Mesenchymal stem cell (in vitro differentiated cells and primary cell): ENCODE measurements at regions not wholly inside any gene's neighbourhood (a gene's known extent, or its start where the extent isn't known, plus 50 kb on each side); places are given as distances from the start of the nearest gene placed in this dataset.

Experiments
- DNase-seq: peaks from one replicate; pipeline ENCODE4 v3.0.0-alpha.2; 2013
- H2AFZ ChIP-seq: one replicate; pipeline ENCODE4 v1.6.1; 2013; ENCODE audit warnings: low read depth, mild to moderate bottlenecking, control low read depth, inconsistent platforms, low read length, moderate library complexity
- H2AK5ac ChIP-seq: 2 replicates; pipeline ENCODE4 v1.6.1; 2013; ENCODE audit warnings: low read length, moderate library complexity, mild to moderate bottlenecking, inconsistent platforms; ENCODE audit not compliant: severe bottlenecking
- H2BK120ac ChIP-seq: one replicate; pipeline ENCODE4 v1.6.1; 2013; ENCODE audit warnings: low read depth, mild to moderate bottlenecking, inconsistent platforms, low read length, moderate library complexity
- H2BK12ac ChIP-seq, 2 experiments: one replicate each; pipeline ENCODE4 v1.6.1; 2013; ENCODE audit warnings: inconsistent platforms in 2 of 2, low read length in 2 of 2, mild to moderate bottlenecking in 2 of 2, moderate library complexity in 2 of 2, control low read depth in 1 of 2
- H2BK15ac ChIP-seq: one replicate; pipeline ENCODE4 v1.6.1; 2013; ENCODE audit warnings: mild to moderate bottlenecking, low read depth, inconsistent platforms; ENCODE audit not compliant: poor library complexity, severe bottlenecking
- H2BK5ac ChIP-seq: 2 replicates; pipeline ENCODE4 v1.6.1; 2013; ENCODE audit warnings: low read depth, mild to moderate bottlenecking, low read length, control low read depth, inconsistent platforms; ENCODE audit not compliant: poor library complexity, severe bottlenecking
- H3K14ac ChIP-seq, 2 experiments: one replicate each; pipeline ENCODE4 v1.6.1; 2013; ENCODE audit warnings: inconsistent platforms in 2 of 2, low read length in 2 of 2, control low read depth in 1 of 2, mild to moderate bottlenecking in 1 of 2, moderate library complexity in 1 of 2
- H3K18ac ChIP-seq, 2 experiments: one replicate each; pipeline ENCODE4 v1.6.1; 2013; ENCODE audit warnings: inconsistent platforms in 2 of 2, low read length in 2 of 2, control low read depth in 1 of 2, low read depth in 1 of 2, mild to moderate bottlenecking in 1 of 2
- H3K23ac ChIP-seq, 2 experiments: one replicate each; pipeline ENCODE4 v1.6.1; 2013; ENCODE audit warnings: inconsistent platforms in 2 of 2, low read length in 2 of 2, mild to moderate bottlenecking in 2 of 2, moderate library complexity in 2 of 2, control low read depth in 1 of 2
- H3K27ac ChIP-seq: 2 replicates; pipeline ENCODE4 v1.5.1; 2013; ENCODE audit warnings: mild to moderate bottlenecking, moderate library complexity, low read length, control low read depth, inconsistent platforms; ENCODE audit not compliant: poor library complexity, severe bottlenecking
- H3K27me3 ChIP-seq, 2 experiments: 2 replicates each; pipeline versions ENCODE4 v1.6.1 to v1.7.0; 2013; ENCODE audit warnings: low read length in 2 of 2, mild to moderate bottlenecking in 2 of 2, moderate library complexity in 2 of 2, control low read depth in 1 of 2, inconsistent platforms in 1 of 2; ENCODE audit not compliant: control insufficient read depth in 1 of 2, insufficient read depth in 1 of 2
- H3K36me3 ChIP-seq, 2 experiments: 2 replicates each; pipeline versions ENCODE4 v1.6.1 to v1.7.0; 2013; ENCODE audit warnings: low read length in 2 of 2, control low read depth in 1 of 2, inconsistent platforms in 1 of 2, low read depth in 1 of 2, mild to moderate bottlenecking in 1 of 2; ENCODE audit not compliant: insufficient read depth in 2 of 2, control insufficient read depth in 1 of 2
- H3K4ac ChIP-seq, 2 experiments: one replicate each; pipeline ENCODE4 v1.6.1; 2013; ENCODE audit warnings: inconsistent platforms in 2 of 2, low read length in 2 of 2, mild to moderate bottlenecking in 2 of 2, moderate library complexity in 2 of 2, control low read depth in 1 of 2, low read depth in 1 of 2
- H3K4me1 ChIP-seq: 2 replicates; pipeline ENCODE4 v1.6.1; 2013; ENCODE audit warnings: low read depth, low read length, control low read depth; ENCODE audit not compliant: control insufficient read depth, insufficient read depth
- H3K4me2 ChIP-seq: 2 replicates; pipeline ENCODE4 v1.6.1; 2013; ENCODE audit warnings: low read length, mild to moderate bottlenecking, inconsistent platforms; ENCODE audit not compliant: poor library complexity, severe bottlenecking
- H3K4me3 ChIP-seq, 2 experiments: 2 replicates each; pipeline versions ENCODE4 v1.5.1 to v1.7.0; 2013; ENCODE audit warnings: low read length in 2 of 2, mild to moderate bottlenecking in 2 of 2, control low read depth in 1 of 2, low read depth in 1 of 2; ENCODE audit not compliant: insufficient read depth in 1 of 2
- H3K79me1 ChIP-seq: replicated peaks from 2 replicates; pipeline ENCODE4 v1.6.1; 2013; ENCODE audit warnings: mild to moderate bottlenecking, control low read depth, low read length, inconsistent platforms; ENCODE audit not compliant: poor library complexity, severe bottlenecking
- H3K9ac ChIP-seq: 2 replicates; pipeline ENCODE4 v1.7.0; 2013; ENCODE audit warnings: mild to moderate bottlenecking, low read length, moderate library complexity
- H3K9me3 ChIP-seq: 2 replicates; pipeline ENCODE4 v1.7.0; 2013; ENCODE audit warnings: mild to moderate bottlenecking, low read length; ENCODE audit not compliant: control insufficient read depth
- H4K8ac ChIP-seq: one replicate; pipeline ENCODE4 v1.6.1; 2013; ENCODE audit warnings: inconsistent platforms, mild to moderate bottlenecking, low read length, moderate library complexity
- H4K91ac ChIP-seq: one replicate; pipeline ENCODE4 v1.6.1; 2013; ENCODE audit warnings: mild to moderate bottlenecking, low read length, inconsistent platforms
- WGBS: methylation state at CpG from one replicate; pipeline ENCODE4 v1.1.7; 2013; ENCODE audit warnings: mixed read lengths; 5-methylcytosine and 5-hydroxymethylcytosine counted together

DNA sequence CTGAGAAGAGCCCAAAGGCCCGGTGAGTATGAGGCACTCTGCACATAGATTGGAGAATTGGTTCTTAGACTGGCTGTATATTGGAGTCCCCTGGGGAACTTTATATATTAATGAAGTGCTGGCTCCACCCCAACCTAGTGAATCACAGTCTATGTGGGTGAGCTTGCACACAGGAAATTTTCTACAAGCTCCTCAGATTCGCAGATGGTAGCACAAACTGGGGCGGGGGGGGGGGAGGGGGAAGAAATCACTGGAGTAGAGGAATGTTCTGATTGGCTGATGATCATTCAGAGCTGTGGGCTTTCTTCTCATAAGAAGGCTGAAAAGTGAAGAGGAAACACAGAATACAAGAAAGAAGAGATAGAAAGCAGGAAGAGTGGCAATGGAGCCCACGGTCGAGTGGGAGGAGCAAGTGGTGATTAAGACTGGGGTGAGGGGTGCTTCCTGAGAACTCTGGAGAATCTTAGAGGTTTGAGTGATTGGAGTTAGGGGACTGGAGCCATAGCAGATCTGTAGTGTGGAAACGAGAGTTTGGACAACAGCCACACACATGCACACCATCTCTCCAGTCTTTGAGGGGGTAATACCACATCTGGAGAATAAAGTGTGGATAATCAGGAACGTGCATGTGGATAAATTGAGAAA, 465.9 kb upstream of the DAB1 start:
- H3K4me3 ChIP-seq: no peak overlapping the region
- H4K8ac ChIP-seq: no peak overlapping the region
- H3K27me3 ChIP-seq: peaks cover 0 to 2% of the 10 kb centered on the region in 2 experiments
- H3K14ac ChIP-seq: no peak overlapping the region
- no peak overlapping the region for H2BK120ac ChIP-seq
- no peak overlapping the region for H2BK15ac ChIP-seq
- H3K27ac ChIP-seq: no peak overlapping the region
- no peak for DNase-seq
- H3K79me1 ChIP-seq: no peaks in the 10 kb centered on the region
- H3K9ac ChIP-seq: no peak overlapping the region
- no peak overlapping the region for H2AFZ ChIP-seq
- H3K4me1 ChIP-seq: no peaks in the 10 kb centered on the region
- WGBS: 73% methylated on average over 6 of the region's 7 CpGs
- no peak overlapping the region for H3K23ac ChIP-seq
- H3K36me3 ChIP-seq: no peaks in the 10 kb centered on the region
- H3K18ac ChIP-seq: no peak overlapping the region
- H3K9me3 ChIP-seq: no peaks in the 10 kb centered on the region
- no peak overlapping the region for H2BK5ac ChIP-seq
- no peak overlapping the region for H4K91ac ChIP-seq
- no peak overlapping the region for H2BK12ac ChIP-seq
- no peak overlapping the region for H2AK5ac ChIP-seq
- no peak overlapping the region for H3K4me2 ChIP-seq
- H3K4ac ChIP-seq: no peak overlapping the region

DNA sequence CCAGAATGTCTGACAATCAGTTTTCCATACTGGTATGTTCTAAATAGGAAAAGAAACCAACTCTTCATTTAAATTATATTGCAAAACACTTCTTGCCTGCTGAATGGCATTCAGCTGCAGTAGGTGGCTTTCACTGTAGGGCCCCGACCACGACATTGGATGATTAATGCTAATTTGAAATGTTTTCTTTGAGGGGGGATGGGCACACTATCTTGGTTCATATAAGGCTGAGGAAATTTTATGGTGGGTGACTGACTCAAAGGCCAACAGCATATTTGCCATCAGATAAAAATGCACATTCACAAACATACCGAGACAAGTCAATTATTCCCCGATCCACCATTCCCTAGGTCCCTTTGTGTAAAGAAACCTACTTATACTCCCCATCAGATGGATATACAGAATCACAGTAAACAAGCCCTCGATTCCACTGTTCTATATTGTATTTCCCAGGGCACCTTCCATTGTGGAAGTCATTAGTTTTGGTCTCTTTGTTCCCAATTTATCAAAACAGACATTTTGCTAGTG, 464.2 kb upstream of the DAB1 start:
- H3K27ac ChIP-seq: no peak overlapping the region
- no peak overlapping the region for H2BK120ac ChIP-seq
- H3K27me3 ChIP-seq: peaks cover 0 to 2% of the 10 kb centered on the region in 2 experiments
- DNase-seq: no peak
- H3K14ac ChIP-seq: no peak overlapping the region
- no peak overlapping the region for H2AK5ac ChIP-seq
- H3K4me2 ChIP-seq: no peak overlapping the region
- WGBS: 77% methylated on average over 5 of the region's 5 CpGs
- no peak overlapping the region for H2BK5ac ChIP-seq
- no peak overlapping the region for H3K18ac ChIP-seq
- no peak overlapping the region for H4K8ac ChIP-seq
- H2BK15ac ChIP-seq: no peak overlapping the region
- H3K23ac ChIP-seq: no peak overlapping the region
- no peak overlapping the region for H2BK12ac ChIP-seq
- H3K9me3 ChIP-seq: no peaks in the 10 kb centered on the region
- no peak overlapping the region for H3K4me3 ChIP-seq
- no peak overlapping the region for H4K91ac ChIP-seq
- H3K36me3 ChIP-seq: no peaks in the 10 kb centered on the region
- no peak overlapping the region for H3K4ac ChIP-seq
- no peak overlapping the region for H2AFZ ChIP-seq
- H3K4me1 ChIP-seq: no peaks in the 10 kb centered on the region
- H3K9ac ChIP-seq: no peak overlapping the region
- no peaks in the 10 kb centered on the region for H3K79me1 ChIP-seq

- H3K18ac ChIP-seq: no peak overlapping the region
- no peak overlapping the region for H3K23ac ChIP-seq
- no peaks in the 10 kb centered on the region for H3K36me3 ChIP-seq
- WGBS: 81% methylated on average over 6 of the region's 7 CpGs
- H3K4me1 ChIP-seq: no peaks in the 10 kb centered on the region
- H3K9ac ChIP-seq: no peak overlapping the region
- H3K9me3 ChIP-seq: no peaks in the 10 kb centered on the region
- no peak overlapping the region for H2BK15ac ChIP-seq
- no peak overlapping the region for H3K14ac ChIP-seq
- no peak overlapping the region for H2BK5ac ChIP-seq
- H3K4ac ChIP-seq: no peak overlapping the region
- H2BK12ac ChIP-seq: no peak overlapping the region
- H3K79me1 ChIP-seq: no peaks in the 10 kb centered on the region
- no peak overlapping the region for H3K27ac ChIP-seq
- no peak overlapping the region for H2AFZ ChIP-seq
- H3K4me3 ChIP-seq: no peak overlapping the region
- no peak overlapping the region for H2AK5ac ChIP-seq
- no peak overlapping the region for H3K4me2 ChIP-seq
- no peak overlapping the region for H4K8ac ChIP-seq
- H4K91ac ChIP-seq: no peak overlapping the region
- DNase-seq: no peak
- H2BK120ac ChIP-seq: no peak overlapping the region
- peaks cover 0 to 2% of the 10 kb centered on the region in 2 experiments for H3K27me3 ChIP-seq
Observed at GRCh38 chr1:57886376-57886775, 462.5 kb upstream of the DAB1 start.

DNA sequence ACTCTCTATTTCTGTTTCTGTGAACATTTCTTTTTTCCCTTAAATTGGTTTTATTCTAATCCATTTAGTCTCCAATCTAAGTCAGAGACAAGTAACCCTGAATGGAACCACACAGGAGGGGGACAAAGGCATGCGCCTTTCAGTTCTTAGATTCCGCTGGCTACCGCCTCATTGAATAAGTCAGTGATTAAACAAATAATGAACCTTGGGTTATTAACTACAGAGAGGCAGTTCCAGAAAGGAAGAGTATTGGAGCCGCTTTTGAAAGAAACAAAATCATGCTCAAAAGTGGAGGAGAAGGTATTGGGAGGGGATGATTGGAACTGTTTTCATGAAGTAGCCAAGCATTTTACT, 459.8 kb upstream of the DAB1 start:
- H3K14ac ChIP-seq: no peak overlapping the region
- H3K79me1 ChIP-seq: no peaks in the 10 kb centered on the region
- H2AFZ ChIP-seq: no peak overlapping the region
- no peak overlapping the region for H2BK5ac ChIP-seq
- no peak overlapping the region for H3K4me3 ChIP-seq
- no peaks in the 10 kb centered on the region for H3K4me1 ChIP-seq
- H4K8ac ChIP-seq: no peak overlapping the region
- H4K91ac ChIP-seq: no peak overlapping the region
- H3K23ac ChIP-seq: no peak overlapping the region
- no peak overlapping the region for H3K9ac ChIP-seq
- no peaks in the 10 kb centered on the region for H3K9me3 ChIP-seq
- no peak overlapping the region for H3K18ac ChIP-seq
- no peaks in the 10 kb centered on the region for H3K36me3 ChIP-seq
- H2BK120ac ChIP-seq: no peak overlapping the region
- H3K27me3 ChIP-seq: peaks cover 0 to 2% of the 10 kb centered on the region in 2 experiments
- H2BK12ac ChIP-seq: no peak overlapping the region
- DNase-seq: no peak
- H2AK5ac ChIP-seq: no peak overlapping the region
- H3K4me2 ChIP-seq: no peak overlapping the region
- H3K27ac ChIP-seq: no peak overlapping the region
- whole genome bisulfite sequencing: 93% methylated on average over 4 of the region's 4 CpGs
- no peak overlapping the region for H3K4ac ChIP-seq
- H2BK15ac ChIP-seq: no peak overlapping the region
